Activated naive CD8-positive, alpha-beta T cell treated with anti-CD3 and anti-CD28 coated beads, Interleukin-2, amount 10 ng/mL, durations not matched to agents 7 days and 5 days (primary cell): ENCODE measurements at regions not wholly inside any gene's neighbourhood (a gene's known extent, or its start where the extent isn't known, plus 50 kb on each side); places are given as distances from the start of the nearest gene placed in this dataset.

Source experiments
- ATAC-seq: fragments of 150-1000 bp; cut with Tn5 transposase; one replicate; pipeline ENCODE4 v1.10.0; 2021; ENCODE audit warnings: low read depth, moderate library complexity
- POLR2A ChIA-PET: fragments of 350-600 bp; sonication (Branson Sonifier 250); formaldehyde crosslinking; loops from one replicate; lab custom pipeline; 2021; ENCODE audit warnings: antibody characterized with exemption; lab: Charles Lee
- DNase-seq: peaks from one replicate; pipeline ENCODE4 v3.0.0; 2021
- H3K27ac Mint-ChIP-seq: one replicate; pipeline ENCODE4 v1.8.0; 2022; ENCODE audit warnings: mild to moderate bottlenecking, mixed read lengths
- H3K27me3 Mint-ChIP-seq: one replicate; pipeline ENCODE4 v1.8.0; 2022; ENCODE audit warnings: mild to moderate bottlenecking, moderate library complexity, mixed read lengths
- H3K36me3 Mint-ChIP-seq: one replicate; pipeline ENCODE4 v1.8.0; 2021; ENCODE audit warnings: mild to moderate bottlenecking, mixed read lengths
- H3K4me1 Mint-ChIP-seq: one replicate; pipeline ENCODE4 v1.8.0; 2021; ENCODE audit warnings: mixed read lengths
- H3K4me3 Mint-ChIP-seq: one replicate; pipeline ENCODE4 v1.8.0; 2022; ENCODE audit warnings: mild to moderate bottlenecking, moderate library complexity, mixed read lengths
- H3K9me3 Mint-ChIP-seq: one replicate; pipeline ENCODE4 v1.8.0; 2021; ENCODE audit warnings: mixed read lengths

GRCh38 chr5:60336491-60336890 lies 363.5 kb downstream of the DEPDC1B start:
- Mint-ChIP-seq H3K36me3 (no peaks in the 10 kb centered on the region), H3K4me3 (no peak overlapping the region), H3K27ac (no peak overlapping the region), H3K27me3 (no peaks in the 10 kb centered on the region), H3K9me3 (no peaks in the 10 kb centered on the region), H3K4me1 (no peaks in the 10 kb centered on the region)
- ATAC-seq (no peak), DNase-seq (no peak)
- POLR2A ChIA-PET = no interaction called here

- DNase-seq (no peak), ATAC-seq (no peak)
- Mint-ChIP-seq H3K27ac (no peak overlapping the region), H3K4me1 (no peaks in the 10 kb centered on the region), H3K36me3 (no peaks in the 10 kb centered on the region), H3K9me3 (no peaks in the 10 kb centered on the region), H3K4me3 (no peak overlapping the region), H3K27me3 (no peaks in the 10 kb centered on the region)
- POLR2A ChIA-PET = no interaction called here
Measured at GRCh38 chr5:60335913-60336312, 364.1 kb downstream of the DEPDC1B start.

GRCh38 chr5:60334281-60334713 lies 365.7 kb downstream of the DEPDC1B start:
- no peak overlapping the region for H3K27ac Mint-ChIP-seq
- no peaks in the 10 kb centered on the region for H3K36me3 Mint-ChIP-seq
- ATAC-seq = no peak
- DNase-seq = no peak
- POLR2A ChIA-PET = no interaction called here
- no peaks in the 10 kb centered on the region for H3K4me1 Mint-ChIP-seq
- H3K4me3 Mint-ChIP-seq = no peak overlapping the region
- no peaks in the 10 kb centered on the region for H3K27me3 Mint-ChIP-seq
- H3K9me3 Mint-ChIP-seq = no peaks in the 10 kb centered on the region

GRCh38 chr5:60333005-60333571 lies 366.9 kb downstream of the DEPDC1B start:
- POLR2A ChIA-PET = no interaction called here
- no peak overlapping the region for H3K4me3 Mint-ChIP-seq
- H3K27me3 Mint-ChIP-seq = no peaks in the 10 kb centered on the region
- DNase-seq = no peak
- H3K27ac Mint-ChIP-seq = no peak overlapping the region
- ATAC-seq = no peak
- H3K4me1 Mint-ChIP-seq = no peaks in the 10 kb centered on the region
- no peaks in the 10 kb centered on the region for H3K9me3 Mint-ChIP-seq
- no peaks in the 10 kb centered on the region for H3K36me3 Mint-ChIP-seq

GRCh38 chr5:60332244-60333004 lies 367.5 kb downstream of the DEPDC1B start:
- Mint-ChIP-seq H3K36me3 (no peaks in the 10 kb centered on the region), H3K27ac (no peak overlapping the region), H3K27me3 (no peaks in the 10 kb centered on the region), H3K4me1 (no peaks in the 10 kb centered on the region), H3K9me3 (no peaks in the 10 kb centered on the region), H3K4me3 (no peak overlapping the region)
- POLR2A ChIA-PET = no interaction called here
- ATAC-seq (no peak), DNase-seq (no peak)

GRCh38 chr5:60330236-60330635 lies 369.7 kb downstream of the DEPDC1B start:
- H3K36me3 Mint-ChIP-seq = no peaks in the 10 kb centered on the region
- H3K9me3 Mint-ChIP-seq = no peaks in the 10 kb centered on the region
- no peaks in the 10 kb centered on the region for H3K4me1 Mint-ChIP-seq
- H3K27me3 Mint-ChIP-seq = no peaks in the 10 kb centered on the region
- POLR2A ChIA-PET = no interaction called here
- H3K4me3 Mint-ChIP-seq = no peak overlapping the region
- ATAC-seq = no peak
- no peak for DNase-seq
- no peak overlapping the region for H3K27ac Mint-ChIP-seq

- Mint-ChIP-seq H3K27ac (no peak overlapping the region), H3K4me3 (no peak overlapping the region), H3K36me3 (no peaks in the 10 kb centered on the region), H3K4me1 (no peaks in the 10 kb centered on the region), H3K9me3 (peaks cover 8% of the 10 kb centered on the region), H3K27me3 (no peaks in the 10 kb centered on the region)
- DNase-seq = no peak
- ATAC-seq = no peak
- POLR2A ChIA-PET = no interaction called here
Measured at GRCh38 chr5:60325870-60326269, 374.1 kb downstream of the DEPDC1B start.

GRCh38 chr5:60323596-60323995 lies 376.4 kb downstream of the DEPDC1B start:
- no peak for ATAC-seq
- no peaks in the 10 kb centered on the region for H3K4me1 Mint-ChIP-seq
- POLR2A ChIA-PET = no interaction called here
- no peak overlapping the region for H3K27ac Mint-ChIP-seq
- H3K9me3 Mint-ChIP-seq = peaks cover 8% of the 10 kb centered on the region
- H3K4me3 Mint-ChIP-seq = no peak overlapping the region
- H3K36me3 Mint-ChIP-seq = no peaks in the 10 kb centered on the region
- DNase-seq = no peak
- no peaks in the 10 kb centered on the region for H3K27me3 Mint-ChIP-seq

GRCh38 chr5:60312098-60312497 lies 387.9 kb downstream of the DEPDC1B start:
- no peaks in the 10 kb centered on the region for H3K4me1 Mint-ChIP-seq
- no peak for DNase-seq
- H3K27me3 Mint-ChIP-seq = no peaks in the 10 kb centered on the region
- H3K27ac Mint-ChIP-seq = no peak overlapping the region
- peaks cover 4% of the 10 kb centered on the region for H3K9me3 Mint-ChIP-seq
- no peaks in the 10 kb centered on the region for H3K36me3 Mint-ChIP-seq
- POLR2A ChIA-PET = no interaction called here
- no peak for ATAC-seq
- no peak overlapping the region for H3K4me3 Mint-ChIP-seq

- POLR2A ChIA-PET = no interaction called here
- Mint-ChIP-seq H3K4me3 (no peak overlapping the region), H3K9me3 (peaks cover 4% of the 10 kb centered on the region), H3K4me1 (no peaks in the 10 kb centered on the region), H3K27ac (no peak overlapping the region), H3K36me3 (no peaks in the 10 kb centered on the region), H3K27me3 (no peaks in the 10 kb centered on the region)
- no peak for ATAC-seq
- no peak for DNase-seq
Measured at GRCh38 chr5:60299944-60300343, 400.0 kb downstream of the DEPDC1B start.

- H3K4me3 Mint-ChIP-seq = no peak overlapping the region
- ATAC-seq (no peak), DNase-seq (no peak)
- POLR2A ChIA-PET = no interaction called here
- H3K4me1 Mint-ChIP-seq = no peaks in the 10 kb centered on the region
- H3K27me3 Mint-ChIP-seq = no peaks in the 10 kb centered on the region
- no peaks in the 10 kb centered on the region for H3K9me3 Mint-ChIP-seq
- H3K36me3 Mint-ChIP-seq = no peaks in the 10 kb centered on the region
- H3K27ac Mint-ChIP-seq = no peak overlapping the region
Measured at GRCh38 chr5:60297658-60298057, 402.3 kb downstream of the DEPDC1B start.

- H3K36me3 Mint-ChIP-seq = no peaks in the 10 kb centered on the region
Measured at GRCh38 chr5:60295423-60295822, 401.9 kb upstream of the PDE4D start.

GRCh38 chr5:60293518-60293917 lies 400.0 kb upstream of the PDE4D start:
- DNase-seq (no peak), ATAC-seq (no peak)
- Mint-ChIP-seq H3K4me3 (no peak overlapping the region), H3K4me1 (no peaks in the 10 kb centered on the region), H3K9me3 (no peaks in the 10 kb centered on the region), H3K27ac (no peak overlapping the region), H3K36me3 (no peaks in the 10 kb centered on the region), H3K27me3 (no peaks in the 10 kb centered on the region)
- POLR2A ChIA-PET = no interaction called here

More at GRCh38 chr5:60295423-60295822, 401.9 kb upstream of the PDE4D start:
- H3K4me1 Mint-ChIP-seq = no peaks in the 10 kb centered on the region
- POLR2A ChIA-PET = no interaction called here
- no peak for ATAC-seq
- no peaks in the 10 kb centered on the region for H3K9me3 Mint-ChIP-seq
- DNase-seq = no peak
- no peak overlapping the region for H3K4me3 Mint-ChIP-seq
- no peaks in the 10 kb centered on the region for H3K27me3 Mint-ChIP-seq
- H3K27ac Mint-ChIP-seq = no peak overlapping the region

GRCh38 chr5:60287174-60287771 lies 393.7 kb upstream of the PDE4D start:
- H3K4me1 Mint-ChIP-seq = no peaks in the 10 kb centered on the region
- DNase-seq = no peak

More at GRCh38 chr5:60287174-60287771, 393.7 kb upstream of the PDE4D start:
- no peaks in the 10 kb centered on the region for H3K9me3 Mint-ChIP-seq
- H3K4me3 Mint-ChIP-seq = no peak overlapping the region
- H3K27ac Mint-ChIP-seq = no peak overlapping the region
- H3K27me3 Mint-ChIP-seq = no peaks in the 10 kb centered on the region
- no peak for ATAC-seq
- no peaks in the 10 kb centered on the region for H3K36me3 Mint-ChIP-seq
- POLR2A ChIA-PET = no interaction called here
